Stimulated activated CD8-positive, alpha-beta memory T cell treated with anti-CD3 and anti-CD28 coated beads, Interleukin-12 subunit alpha, Interleukin-12 subunit beta, amount 100 ng/mL, for 1 hour (primary cell): ENCODE measurements at regions not wholly inside any gene's neighbourhood (a gene's known extent, or its start where the extent isn't known, plus 50 kb on each side); places are given as distances from the start of the nearest gene placed in this dataset.
"Not testable (repeated sequence)": the region's sequence is repeated elsewhere in the genome, so short reads cannot be mapped to it uniquely, and the experiment has no call there.

Experiments
- DNase-seq: peaks from one replicate; pipeline ENCODE4 v3.0.0-alpha.2; 2020; ENCODE audit warnings: low read depth

DNA sequence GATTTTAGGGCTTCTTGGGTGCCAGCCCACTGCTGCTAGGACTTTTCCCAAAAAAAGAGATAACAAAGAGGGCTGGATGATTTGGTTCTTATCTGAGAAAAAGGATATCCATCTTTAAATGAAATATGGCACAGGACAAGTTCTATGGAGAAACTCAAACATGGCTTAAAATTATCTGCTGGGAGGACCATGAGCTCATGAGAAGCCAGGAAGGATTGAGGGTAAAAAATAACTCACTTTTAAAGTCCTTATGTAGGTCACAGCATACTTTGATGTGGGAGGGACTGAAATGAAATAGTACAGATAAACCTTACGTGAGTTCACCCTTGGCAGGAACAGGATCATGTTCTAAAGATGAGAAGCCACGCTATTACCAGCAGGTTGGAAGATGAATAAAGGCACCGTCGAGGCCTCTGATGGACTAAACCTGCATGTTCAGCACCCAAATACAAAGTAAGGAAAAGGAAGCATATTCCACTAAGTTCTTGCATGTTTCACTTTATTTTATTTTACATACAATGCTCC, 369.2 kb upstream of the KLF6 start:
- DNase-seq, result no peak

- DNase-seq, result no peak
Observed at GRCh38 chr10:4151466-4151865, 366.5 kb upstream of the KLF6 start.

GRCh38 chr10:4150676-4151075, 365.7 kb upstream of the KLF6 start:
- DNase-seq, result no peak

DNA sequence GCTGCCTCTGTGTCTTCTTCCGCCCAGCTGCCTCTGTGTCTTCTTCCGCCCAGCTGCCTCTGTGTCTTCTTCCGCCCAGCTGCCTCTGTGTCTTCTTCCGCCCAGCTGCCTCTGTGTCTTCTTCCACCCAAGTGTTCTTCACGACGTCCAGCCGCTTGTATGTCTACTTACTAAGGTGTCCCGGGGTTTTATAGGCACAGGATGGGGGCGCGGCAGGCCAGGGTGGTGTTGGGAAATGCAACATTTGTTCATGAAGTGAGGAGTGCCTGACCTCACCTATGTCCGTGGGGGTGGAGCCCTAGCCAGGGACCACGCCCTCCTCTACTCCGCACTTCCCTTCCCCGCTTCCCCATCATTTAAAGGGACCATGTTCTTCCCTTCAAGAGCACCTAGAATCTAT, 364.5 kb upstream of the KLF6 start:
- not testable (repeated sequence) for DNase-seq

DNA sequence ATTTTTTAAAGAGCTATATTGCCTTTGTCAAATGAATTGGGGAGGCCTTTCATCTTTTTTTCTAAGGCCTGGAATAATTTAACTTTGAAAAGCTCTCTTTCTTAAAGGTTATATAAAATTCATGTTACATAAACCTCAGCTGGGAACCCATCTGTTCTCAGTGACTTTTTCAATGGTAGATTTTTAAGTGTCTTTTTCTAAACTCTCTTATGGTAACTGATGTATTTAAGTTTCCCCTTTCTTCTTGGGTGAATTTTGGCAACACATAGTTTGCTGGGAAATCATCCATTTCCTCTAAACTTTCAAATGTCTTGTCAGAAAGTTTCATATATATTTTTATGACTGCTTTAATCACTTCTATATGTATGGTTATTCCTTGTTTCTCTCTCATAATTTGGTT, 362.2 kb upstream of the KLF6 start:
- DNase-seq, result no peak

DNA sequence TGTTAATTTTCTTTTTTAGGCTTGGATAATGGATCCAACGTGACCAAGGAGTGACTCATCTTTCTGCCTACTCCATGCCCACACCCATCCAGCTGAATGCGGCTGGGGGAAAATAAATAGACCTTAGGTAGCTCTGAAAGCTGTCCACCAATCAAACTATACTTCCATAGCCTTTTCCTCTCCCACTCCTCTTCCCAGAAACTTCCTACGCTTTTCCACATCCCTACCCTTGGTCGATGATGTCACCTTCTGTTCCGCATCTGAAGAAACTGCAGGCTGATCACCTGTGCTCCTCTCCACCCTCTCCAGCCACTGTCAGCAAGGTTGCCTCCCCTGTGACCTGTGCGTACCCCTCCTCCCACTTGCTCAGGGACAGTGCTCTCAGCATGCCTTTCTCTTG, 359.8 kb upstream of the KLF6 start:
- no peak for DNase-seq

DNA sequence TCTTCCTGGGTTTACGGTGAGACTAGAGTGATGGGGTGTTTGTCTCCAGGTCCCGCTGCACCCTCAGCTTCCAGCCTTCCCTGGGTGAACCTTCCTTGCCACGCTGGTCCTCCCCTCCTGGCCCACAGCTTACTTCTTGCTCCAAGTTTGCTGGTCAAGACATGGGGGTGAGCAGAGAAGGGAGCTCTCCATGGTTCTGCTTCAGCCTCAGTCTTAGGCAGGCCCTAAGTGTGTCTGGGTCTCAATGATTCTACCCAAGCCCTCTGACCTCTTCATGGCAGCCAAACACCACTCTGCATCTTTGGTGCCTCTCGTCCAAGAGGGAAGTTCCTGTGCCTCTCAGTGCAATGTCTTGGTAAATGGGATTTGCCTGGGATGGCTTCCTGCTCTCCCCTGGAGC, 356.5 kb upstream of the KLF6 start:
- no peak for DNase-seq

DNA sequence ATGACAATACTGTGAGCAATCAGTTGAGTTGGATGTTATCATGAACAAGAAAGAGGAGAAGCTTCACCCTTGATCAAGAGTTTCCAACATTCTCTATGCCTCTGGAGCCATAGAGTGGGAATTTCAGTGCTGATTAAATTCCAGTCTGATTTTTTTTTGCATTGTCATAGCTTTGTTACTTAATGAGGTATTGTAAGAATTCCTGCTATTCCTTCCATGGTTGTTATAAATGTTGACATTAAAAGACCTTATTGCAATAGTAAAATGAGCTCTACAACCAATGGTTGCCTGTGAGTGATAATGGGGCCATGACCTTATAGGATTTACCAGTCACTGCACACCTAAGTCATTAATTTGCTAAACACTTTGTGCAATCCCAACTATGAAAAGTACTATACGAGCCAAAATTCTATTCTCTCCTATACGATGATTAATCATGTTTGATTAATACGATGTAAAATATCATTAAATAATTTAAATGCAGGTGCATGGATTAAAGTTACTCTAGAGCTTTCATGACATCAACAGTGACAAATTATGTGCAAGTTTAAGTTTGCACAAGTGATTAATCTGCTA, 353.2 kb upstream of the KLF6 start:
- no peak for DNase-seq

- no peak for DNase-seq
Observed at GRCh38 chr10:4137299-4137698, 352.3 kb upstream of the KLF6 start.

DNA sequence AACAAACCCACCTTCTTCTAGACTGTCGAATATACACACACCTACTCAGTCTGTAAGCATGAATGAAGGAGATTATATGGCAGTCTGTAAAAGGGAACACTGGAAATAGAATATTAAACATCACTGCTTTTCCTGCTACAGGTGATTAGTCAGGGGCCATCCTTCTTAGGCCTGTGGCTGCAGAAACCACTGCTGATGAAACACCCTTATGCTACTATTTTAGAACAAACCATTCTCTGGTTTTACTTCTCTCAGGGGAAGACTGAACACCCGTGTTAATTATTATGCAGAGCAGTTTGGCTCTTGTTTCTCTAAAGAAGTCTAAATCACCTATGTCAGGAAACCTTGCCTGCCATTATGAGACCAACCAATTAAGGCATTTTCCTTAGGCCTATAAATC, 351.1 kb upstream of the KLF6 start:
- no peak for DNase-seq

DNA sequence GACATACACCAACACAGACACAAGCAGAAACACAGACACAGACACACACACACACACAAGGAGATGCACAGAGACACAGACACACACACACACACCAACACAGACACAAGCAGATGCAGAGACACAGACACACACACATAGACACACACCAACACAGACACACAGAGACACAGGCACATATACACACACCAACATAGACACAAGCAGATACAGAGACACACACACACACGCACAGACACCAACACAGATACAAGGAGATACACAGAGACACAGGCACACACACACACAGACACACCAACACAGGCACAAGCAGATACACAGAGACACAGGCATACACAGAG, 347.2 kb upstream of the KLF6 start:
- DNase-seq, result no peak

DNA sequence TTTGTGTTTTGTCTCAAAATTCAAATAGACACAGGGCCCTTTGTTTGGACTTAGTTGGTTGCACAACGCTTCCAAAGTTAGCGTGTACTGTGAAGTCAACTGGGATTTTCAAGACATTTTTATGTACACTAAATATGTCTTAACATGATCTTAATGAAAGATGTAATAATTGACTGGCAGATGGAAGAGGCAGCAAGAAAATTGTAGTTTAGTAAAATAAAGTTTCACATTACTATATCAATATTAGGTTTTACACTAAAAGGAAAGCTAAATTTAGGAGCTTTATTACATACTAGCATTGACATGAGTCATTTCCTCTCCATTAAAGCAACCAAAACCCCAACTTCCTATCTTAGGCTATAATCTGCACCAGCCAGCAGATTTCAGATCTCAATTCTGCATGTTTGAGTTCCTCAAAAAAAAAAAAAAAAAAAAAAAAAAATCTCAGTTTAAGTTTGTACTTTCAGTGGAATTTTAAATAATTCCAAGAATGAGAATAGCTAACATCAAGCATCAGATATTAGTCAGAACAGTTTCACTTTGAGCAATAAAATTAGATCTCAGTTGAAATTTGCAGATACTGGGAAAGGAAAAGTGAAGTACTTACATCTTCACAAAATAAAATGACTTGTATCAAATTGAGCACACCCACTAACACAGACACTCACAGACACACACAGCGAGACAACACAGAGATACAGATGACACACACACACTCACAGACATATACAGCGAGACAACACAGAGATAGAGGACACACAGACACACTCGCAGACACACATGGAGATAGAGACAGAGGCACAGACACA, 346.6 kb upstream of the KLF6 start:
- no peak for DNase-seq

GRCh38 chr10:4130685-4131084, 345.7 kb upstream of the KLF6 start:
- DNase-seq, result no peak

- no peak for DNase-seq
Observed at GRCh38 chr10:4129866-4130477, 345.0 kb upstream of the KLF6 start.

DNA sequence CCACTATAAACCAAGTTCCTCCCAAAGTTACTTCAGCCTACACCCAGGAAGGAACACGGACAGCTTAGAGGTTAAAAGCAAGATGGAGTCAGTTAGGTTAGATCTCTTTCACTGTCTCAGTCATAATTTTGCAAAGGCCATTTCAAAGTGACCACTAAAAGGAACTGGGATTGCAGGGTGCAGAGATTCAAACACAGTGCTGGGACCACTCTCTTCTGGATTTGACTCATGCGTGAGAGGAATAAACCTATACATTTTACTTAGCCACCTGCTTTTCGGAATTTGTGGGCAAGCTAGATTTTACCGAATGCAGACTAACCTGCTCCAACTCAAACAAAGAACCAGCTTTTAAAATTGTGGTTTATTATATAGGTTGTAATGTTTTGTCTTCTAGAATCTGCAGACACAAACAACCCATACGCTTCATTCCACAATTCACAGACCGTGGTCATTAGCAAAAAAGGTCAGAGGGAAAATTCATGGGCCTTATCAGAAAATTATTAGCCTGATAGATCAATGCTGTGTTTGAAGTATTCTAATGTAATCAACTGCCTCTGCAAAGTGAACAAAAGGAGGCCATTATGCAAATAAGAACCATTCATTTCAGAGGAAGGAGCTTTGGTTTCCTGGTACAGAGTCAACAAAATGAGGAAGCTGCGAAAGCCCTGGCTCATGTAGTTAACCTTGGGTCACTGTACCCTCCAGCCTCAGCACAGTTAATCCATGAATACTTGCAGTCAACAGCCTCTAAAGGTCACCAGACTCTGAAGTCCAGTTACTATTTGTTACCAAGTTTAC, 342.7 kb upstream of the KLF6 start:
- no peak for DNase-seq

DNA sequence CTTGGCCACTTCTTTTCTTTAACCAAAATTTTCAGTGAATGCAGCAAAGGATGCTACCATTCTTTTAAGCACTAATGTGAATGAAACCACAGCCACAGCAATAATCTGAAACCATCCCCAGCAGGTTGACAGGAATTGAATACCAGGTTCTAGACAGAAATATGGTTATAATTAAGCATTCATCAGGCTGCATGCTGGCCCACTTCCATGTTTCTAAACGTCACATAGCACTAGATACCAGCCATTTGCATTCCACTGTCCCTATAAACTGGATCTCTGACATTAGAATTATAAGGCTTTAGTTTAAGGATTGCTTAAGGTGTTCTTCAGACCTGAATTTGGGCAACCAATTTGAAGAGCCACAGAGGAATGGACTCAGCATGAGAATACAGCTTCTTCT, 340.8 kb upstream of the KLF6 start:
- no peak for DNase-seq

GRCh38 chr10:4121502-4122380, 336.7 kb upstream of the KLF6 start:
- DNase-seq, result no peak

DNA sequence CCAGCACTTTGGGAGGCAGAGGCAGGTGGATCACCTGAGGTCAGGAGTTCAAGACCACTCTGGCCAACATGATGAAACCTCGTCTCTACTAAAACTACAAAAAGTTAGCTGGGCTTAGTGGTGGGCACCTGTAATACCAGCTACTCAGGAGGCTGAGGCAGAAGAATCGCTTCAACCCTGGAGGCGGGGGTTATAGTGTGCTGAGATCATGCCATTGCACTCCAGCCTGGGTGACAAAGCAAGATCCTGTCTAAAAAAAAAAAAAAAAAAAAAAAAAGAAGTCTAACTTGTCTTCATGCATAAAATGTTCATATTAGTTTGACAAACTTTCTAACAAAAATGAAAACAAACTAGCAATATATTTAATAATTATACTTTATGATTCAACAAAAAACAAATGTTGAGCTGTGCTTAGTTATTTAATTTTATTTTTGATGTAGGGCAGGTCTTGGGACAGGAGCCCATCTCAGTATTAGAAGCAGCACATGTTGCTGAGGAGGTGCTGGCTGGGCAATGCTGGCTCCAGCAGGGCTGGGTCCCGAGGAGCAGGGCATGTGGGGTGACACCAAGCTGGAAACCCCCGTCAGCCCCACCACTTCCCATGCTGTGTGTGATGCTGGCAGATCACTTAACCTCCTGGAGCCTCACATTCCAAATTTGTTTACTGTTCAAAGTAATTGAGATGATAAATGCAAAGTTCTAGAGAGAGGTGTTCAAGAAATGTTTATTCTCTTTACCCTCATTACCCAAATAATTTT, 335.3 kb upstream of the KLF6 start:
- no peak for DNase-seq

GRCh38 chr10:4119107-4119506, 334.1 kb upstream of the KLF6 start:
- DNase-seq, result no peak

DNA sequence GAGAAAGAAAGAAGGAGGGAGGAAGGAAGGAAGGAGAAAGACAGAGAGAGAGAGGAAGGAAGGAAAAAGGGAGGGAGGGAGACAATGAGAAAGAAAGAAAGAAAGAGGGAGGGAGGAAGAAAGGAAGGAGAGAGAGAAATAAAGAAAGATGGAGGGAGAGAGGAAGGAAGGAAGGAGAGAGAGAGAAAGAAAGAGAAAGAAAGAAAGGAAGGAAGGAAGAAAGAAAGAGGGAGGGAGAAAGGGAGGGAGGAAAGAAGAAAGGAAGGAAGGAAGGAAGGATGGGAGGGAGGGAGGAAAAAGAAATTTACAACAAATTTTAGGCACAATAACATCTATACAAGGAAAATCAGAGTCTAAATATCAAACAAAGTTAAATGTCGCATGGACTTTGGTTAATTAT, 332.6 kb upstream of the KLF6 start:
- DNase-seq, result no peak

GRCh38 chr10:4111643-4112042, 326.6 kb upstream of the KLF6 start:
- DNase-seq, result no peak
